GM12891 (cell line): ENCODE measurements at regions not wholly inside any gene's neighbourhood (a gene's known extent, or its start where the extent isn't known, plus 50 kb on each side); places are given as distances from the start of the nearest gene placed in this dataset.

ENCODE experiments used
- DNase-seq: peaks from one replicate; pipeline ENCODE4 v3.0.0; 2011; ENCODE audit warnings: low spot score; ENCODE audit not compliant: insufficient read length
- FAIRE-seq: peaks from 2 replicates; lab custom pipeline; 2011; peaks lifted over from hg19 to GRCh38; lab: Jason Lieb, UNC
- PAX5 ChIP-seq: IDR thresholded peaks from 2 replicates; pipeline ENCODE4 v1.6.1; 2011; ENCODE audit warnings: low read length, moderate library complexity, mild to moderate bottlenecking; ENCODE audit not compliant: insufficient read depth, severe bottlenecking
- POLR2A ChIP-seq: IDR thresholded peaks from 2 replicates; pipeline ENCODE4 v1.6.1; 2011; ENCODE audit warnings: low read depth, low read length, control low read depth
- POLR2AphosphoS5 ChIP-seq: IDR thresholded peaks from 2 replicates; pipeline ENCODE4 v1.6.1; 2011; ENCODE audit warnings: low read depth, low read length, control low read depth
- POU2F2 ChIP-seq: IDR thresholded peaks from 2 replicates; pipeline ENCODE4 v1.6.1; 2011; ENCODE audit warnings: low read depth, mild to moderate bottlenecking, control low read depth, low read length, moderate library complexity
- SPI1 ChIP-seq: IDR thresholded peaks from 2 replicates; pipeline ENCODE4 v1.6.1; 2011; ENCODE audit warnings: low read depth, low read length, control low read depth
- TAF1 ChIP-seq: IDR thresholded peaks from 2 replicates; pipeline ENCODE4 v1.6.1; 2011; ENCODE audit warnings: low read depth, low read length, control low read depth

DNA sequence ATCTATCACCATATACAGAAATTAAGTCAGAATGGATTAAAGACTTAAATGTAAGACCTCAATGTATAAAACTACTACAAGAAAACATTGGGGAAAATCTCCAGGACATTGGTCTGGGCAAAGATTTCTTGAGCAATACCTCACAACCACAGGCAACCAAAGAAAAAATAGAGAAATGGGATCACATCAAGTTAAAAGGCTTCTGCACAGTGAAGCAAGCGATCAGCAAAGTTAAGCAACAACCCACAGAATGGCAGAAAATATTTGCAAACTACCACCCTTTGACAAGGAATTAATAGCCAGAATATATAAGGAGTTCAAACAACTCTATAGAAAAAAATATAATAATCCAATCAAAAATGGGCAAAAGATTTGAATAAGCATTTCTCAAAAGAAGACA is 236.9 kb upstream of the EMCN start:
- TF ChIP-seq TAF1 (no peak), SPI1 (no peak), POU2F2 (no peak), POLR2A (no peak), PAX5 (no peak), POLR2AphosphoS5 (no peak)
- no peak for FAIRE-seq
- DNase-seq: no peak

DNA sequence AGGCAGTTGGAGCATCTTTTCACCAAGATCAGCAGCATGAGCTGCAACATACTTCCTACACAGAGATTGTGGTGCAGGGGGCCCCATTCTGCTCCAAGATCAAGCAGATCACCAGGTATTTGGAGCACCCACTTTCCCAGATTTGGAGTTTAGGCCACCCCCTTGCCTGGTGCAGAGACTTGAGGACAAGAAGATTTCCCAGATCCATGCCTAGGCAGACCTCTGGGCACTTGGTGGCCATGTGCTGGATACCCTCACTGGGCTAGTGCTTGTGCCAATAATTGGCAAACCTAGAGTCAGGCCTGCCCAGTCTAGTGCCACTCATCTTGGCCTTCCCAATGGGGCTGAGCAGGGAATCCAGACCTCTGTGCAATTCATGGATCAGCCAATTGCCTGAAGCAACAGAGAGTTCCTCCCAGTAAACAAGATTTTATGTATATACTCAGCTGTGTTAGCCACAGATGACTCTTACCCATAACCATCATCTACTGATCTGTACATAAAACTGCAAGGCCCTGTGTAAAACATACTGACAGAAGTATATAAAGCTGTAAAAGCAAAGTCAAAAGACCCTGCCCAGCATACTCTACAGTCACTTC is 228.4 kb upstream of the EMCN start:
- no peak for FAIRE-seq
- no peak for DNase-seq
- no peak for TF ChIP-seq SPI1
- no peak for TF ChIP-seq POLR2A
- no peak for TF ChIP-seq TAF1
- no peak for TF ChIP-seq POU2F2
- no peak for TF ChIP-seq PAX5
- no peak for TF ChIP-seq POLR2AphosphoS5

DNA sequence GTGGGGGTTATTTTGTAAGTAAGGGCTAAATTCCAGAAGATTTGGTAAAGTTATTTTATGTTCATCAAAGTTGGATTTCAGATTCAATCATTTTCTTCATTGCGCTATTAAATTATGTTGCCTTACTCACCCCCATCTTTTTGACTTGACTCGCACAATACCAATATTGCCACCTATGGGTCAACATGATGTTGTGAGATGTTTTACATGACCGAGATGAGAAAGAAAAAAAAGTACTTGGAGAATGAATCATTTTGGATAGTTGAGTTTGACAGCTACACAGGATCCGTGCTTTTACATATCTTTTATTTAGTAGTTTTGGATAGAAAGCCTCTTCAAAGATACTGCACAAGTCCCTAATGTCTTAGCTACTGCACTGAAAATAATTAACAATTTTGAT is 224.2 kb upstream of the EMCN start:
- FAIRE-seq: no peak
- DNase-seq: no peak
- TF ChIP-seq POU2F2: no peak
- TF ChIP-seq PAX5: no peak
- no peak for TF ChIP-seq POLR2AphosphoS5
- TF ChIP-seq POLR2A: no peak
- no peak for TF ChIP-seq SPI1
- no peak for TF ChIP-seq TAF1

DNA sequence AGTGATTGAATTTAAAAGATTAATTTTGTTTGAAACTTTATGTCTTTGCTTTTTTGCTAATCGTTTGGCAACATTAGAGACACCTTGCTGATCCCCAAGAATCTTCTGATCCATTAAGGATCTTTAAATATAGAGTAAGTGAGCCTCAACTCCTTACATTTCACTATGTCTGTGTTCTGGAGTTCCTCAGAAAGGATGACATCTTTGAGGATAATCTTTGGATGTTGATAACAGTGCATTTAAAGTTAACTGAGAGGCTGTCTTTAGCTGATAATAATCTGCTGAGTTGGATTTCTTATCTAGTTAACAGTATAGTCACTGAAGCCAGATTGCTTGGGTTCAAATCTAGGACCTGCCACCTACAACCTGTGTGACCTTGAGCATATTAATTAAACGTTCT is 221.6 kb upstream of the EMCN start:
- FAIRE-seq (no peak), DNase-seq (no peak)
- TF ChIP-seq POLR2A (no peak), TAF1 (no peak), POU2F2 (no peak), SPI1 (no peak), POLR2AphosphoS5 (no peak), PAX5 (no peak)

DNA sequence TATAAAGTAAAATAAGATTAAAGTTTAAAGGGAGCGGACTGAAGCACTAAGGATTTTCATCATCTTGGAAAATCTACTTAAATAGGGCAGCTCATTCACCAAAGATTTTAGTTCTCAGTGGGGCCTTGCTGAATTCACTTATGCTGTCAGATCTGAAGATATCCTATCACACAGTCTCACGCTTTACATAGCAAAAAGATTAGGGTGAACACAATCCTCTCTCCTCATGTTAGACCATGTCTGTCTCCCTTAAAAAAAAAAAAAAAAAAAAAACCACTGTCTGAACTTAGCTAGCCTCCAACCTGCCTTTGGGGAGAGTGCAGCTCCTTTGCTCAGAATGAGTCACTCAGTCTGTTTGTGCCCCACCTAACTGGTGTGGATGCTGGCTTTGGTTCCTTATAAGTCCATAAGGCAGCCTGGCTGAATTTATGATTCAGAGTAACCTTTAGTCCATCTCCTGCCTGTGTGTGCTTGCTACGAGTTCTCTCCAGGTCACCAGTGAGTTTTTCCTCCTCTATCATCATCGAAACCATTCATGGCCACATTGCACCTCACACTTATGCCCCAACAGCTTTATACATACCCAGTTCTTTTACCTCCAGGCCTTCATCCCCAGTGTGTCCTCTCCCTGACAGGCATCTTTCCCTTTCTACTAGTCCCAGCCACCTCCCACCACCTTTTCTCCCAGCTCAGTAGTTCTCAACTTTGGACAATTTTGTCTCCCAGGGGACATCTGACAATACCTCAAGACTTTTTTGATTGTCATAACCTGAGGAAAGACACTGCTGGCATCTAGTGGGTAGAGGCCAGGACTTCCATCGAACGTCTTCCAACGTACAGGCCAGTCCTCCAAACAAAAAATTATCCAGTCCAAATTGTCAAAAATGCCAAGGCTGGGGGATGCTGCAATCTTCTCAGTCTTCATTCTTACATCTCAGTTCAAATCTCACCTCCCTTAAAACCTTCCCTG is 220.7 kb upstream of the EMCN start:
- FAIRE-seq (no peak), DNase-seq (no peak)
- TF ChIP-seq SPI1 (no peak), POU2F2 (no peak), POLR2A (no peak), POLR2AphosphoS5 (no peak), PAX5 (no peak), TAF1 (no peak)

DNA sequence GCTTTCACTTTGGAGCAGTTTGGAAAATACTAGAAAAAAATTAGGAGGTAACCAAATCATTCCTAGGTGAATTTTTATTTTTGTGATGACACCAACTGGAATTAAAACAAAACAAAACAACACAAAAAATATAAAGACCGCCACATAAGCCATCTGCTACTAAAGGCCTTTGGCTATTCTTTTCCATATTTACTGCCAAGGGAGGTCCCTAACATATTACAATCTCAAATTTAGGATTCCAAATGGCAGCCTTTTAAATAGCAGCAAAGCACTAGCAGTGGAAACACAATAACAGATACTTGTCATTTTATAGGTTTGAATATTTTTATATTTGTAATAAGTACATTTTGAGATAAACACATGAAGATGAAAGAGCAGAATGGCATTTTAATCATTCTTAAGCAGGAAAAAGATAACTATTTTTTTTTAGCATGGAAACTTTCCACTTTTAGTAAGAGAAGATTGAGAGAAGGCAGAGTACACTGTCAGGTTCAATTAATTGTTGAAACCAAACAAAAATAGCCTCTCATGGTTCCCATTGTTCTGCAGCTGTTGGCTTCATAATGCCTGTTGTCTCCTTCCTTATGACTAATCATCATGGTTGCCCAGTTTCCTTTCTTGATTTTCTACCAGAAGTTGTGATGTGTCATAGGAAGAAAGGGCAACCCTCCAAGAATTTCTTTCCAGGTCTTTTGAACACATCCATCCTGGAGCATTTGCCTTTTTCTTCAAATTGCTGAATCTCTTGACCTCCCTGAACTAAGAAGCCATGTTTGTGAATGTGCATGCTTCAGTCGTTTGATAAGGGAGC is 219.0 kb upstream of the EMCN start:
- DNase-seq (no peak), FAIRE-seq (no peak)
- TF ChIP-seq PAX5 (no peak), POLR2AphosphoS5 (no peak), TAF1 (no peak), SPI1 (no peak), POLR2A (no peak), POU2F2 (no peak)

DNA sequence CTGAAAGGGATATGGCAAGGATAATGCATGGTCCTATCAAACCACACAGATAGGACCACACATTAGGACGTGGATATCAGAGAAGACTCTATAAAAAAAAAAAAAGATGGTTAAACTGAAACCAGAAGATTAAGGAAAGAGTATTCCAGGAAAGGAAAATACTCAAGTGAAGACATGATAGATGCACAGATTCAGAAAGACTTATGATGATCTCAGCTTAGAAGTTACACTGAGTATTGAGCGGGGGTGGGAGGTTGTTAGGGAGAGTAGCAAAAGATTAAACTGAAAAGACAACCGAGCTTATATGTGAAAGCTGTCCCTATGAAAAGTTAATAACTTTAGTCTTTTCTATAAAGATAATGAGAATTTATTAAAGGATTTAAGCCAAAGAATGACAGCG is 211.0 kb upstream of the EMCN start:
- TF ChIP-seq SPI1 (no peak), POLR2AphosphoS5 (no peak), POU2F2 (no peak), TAF1 (no peak), PAX5 (no peak), POLR2A (no peak)
- DNase-seq: no peak

DNA sequence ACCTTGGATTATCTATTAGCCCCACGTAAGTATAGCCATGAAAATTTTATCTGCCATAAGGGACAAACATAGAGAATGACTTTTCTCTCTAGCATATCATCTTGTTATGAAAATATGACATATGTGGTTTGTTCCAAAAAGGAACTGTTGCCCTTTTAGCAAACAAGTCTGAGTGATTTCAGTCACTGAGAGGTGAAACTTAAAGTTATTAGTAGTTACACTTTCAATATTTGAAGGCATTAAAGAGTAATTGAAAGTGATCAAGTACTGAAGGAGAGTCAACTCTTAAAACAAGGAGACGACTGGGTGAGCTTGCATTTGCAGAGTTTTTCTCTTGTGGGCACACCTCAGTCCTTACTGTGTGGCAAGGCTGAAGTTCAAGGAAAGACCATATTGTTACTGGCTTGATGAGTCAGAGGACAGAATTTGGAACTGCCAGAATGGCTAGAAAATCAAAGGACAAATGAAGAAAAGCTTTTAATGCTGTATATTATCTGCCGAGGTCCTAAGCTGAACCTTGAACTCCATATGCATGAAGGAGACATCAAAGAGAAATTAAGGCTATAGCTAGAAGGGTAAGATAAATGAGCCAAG is 205.1 kb upstream of the EMCN start:
- TF ChIP-seq SPI1: peak; percentile 34; the same call in 1 of the 2 replicates
- TF ChIP-seq POLR2AphosphoS5: no peak
- TF ChIP-seq PAX5: no peak
- FAIRE-seq (no peak), DNase-seq (no peak)

More for the DNA sequence above, 211.0 kb upstream of the EMCN start:
- no peak for FAIRE-seq

DNA sequence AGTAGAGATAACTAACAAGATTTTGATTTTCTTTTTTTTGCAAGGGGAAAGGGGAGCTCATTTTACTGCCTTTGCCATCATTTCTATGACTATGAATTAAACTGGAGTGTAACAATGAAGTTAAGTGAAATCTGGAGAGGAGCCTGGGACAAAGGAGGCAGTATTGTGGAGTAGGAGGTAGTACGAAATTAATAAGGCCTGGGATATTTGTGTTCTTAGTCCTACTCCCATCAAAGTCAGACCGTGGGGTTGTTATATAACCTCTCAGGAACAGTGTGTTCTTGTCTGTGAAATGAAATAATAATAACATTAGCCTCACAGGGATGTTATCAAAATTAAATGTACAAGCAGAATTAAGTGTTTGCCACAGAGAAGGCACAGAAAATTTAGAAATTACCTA is 204.3 kb upstream of the EMCN start:
- no peak for TF ChIP-seq POLR2AphosphoS5
- TF ChIP-seq POU2F2: no peak
- TF ChIP-seq TAF1: no peak
- TF ChIP-seq SPI1: no peak
- TF ChIP-seq PAX5: no peak
- no peak for TF ChIP-seq POLR2A
- no peak for FAIRE-seq

More for the DNA sequence above, 204.3 kb upstream of the EMCN start:
- DNase-seq: no peak
